Astrocyte of the cerebellum (primary cell): ENCODE measurements at regions not wholly inside any gene's neighbourhood (a gene's known extent, or its start where the extent isn't known, plus 50 kb on each side); places are given as distances from the start of the nearest gene placed in this dataset.

Experiments used
- DNase-seq: peaks from one replicate; pipeline ENCODE4 v3.0.0-alpha.2; 2011; ENCODE audit warnings: low read depth
- H3K4me3 ChIP-seq: 2 replicates; pipeline ENCODE4 v1.5.1; 2011; ENCODE audit warnings: mild to moderate bottlenecking, low read depth, low read length, moderate library complexity
- in situ Hi-C: cut with HindIII; loops from 2 replicates; pipeline ENCODE4 v1.10.0; 2017; ENCODE audit warnings: low sequenced_read_pairs
- TF ChIP-seq, protein P1 (sequence below): IDR thresholded peaks from 2 replicates; pipeline ENCODE4 v1.5.1; 2012; ENCODE audit warnings: low read length, low read depth, moderate library complexity, mild to moderate bottlenecking; ENCODE audit errors: missing control alignments

- in situ Hi-C loops: no loop called here
- TF ChIP-seq, protein P1, sequence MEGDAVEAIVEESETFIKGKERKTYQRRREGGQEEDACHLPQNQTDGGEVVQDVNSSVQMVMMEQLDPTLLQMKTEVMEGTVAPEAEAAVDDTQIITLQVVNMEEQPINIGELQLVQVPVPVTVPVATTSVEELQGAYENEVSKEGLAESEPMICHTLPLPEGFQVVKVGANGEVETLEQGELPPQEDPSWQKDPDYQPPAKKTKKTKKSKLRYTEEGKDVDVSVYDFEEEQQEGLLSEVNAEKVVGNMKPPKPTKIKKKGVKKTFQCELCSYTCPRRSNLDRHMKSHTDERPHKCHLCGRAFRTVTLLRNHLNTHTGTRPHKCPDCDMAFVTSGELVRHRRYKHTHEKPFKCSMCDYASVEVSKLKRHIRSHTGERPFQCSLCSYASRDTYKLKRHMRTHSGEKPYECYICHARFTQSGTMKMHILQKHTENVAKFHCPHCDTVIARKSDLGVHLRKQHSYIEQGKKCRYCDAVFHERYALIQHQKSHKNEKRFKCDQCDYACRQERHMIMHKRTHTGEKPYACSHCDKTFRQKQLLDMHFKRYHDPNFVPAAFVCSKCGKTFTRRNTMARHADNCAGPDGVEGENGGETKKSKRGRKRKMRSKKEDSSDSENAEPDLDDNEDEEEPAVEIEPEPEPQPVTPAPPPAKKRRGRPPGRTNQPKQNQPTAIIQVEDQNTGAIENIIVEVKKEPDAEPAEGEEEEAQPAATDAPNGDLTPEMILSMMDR: no peak
- DNase-seq: no peak
- H3K4me3 ChIP-seq: no peak overlapping the region
These were observed 1809.2 kb upstream of the ACO1 start for GRCh38 chr9:30575218-30575617.

DNA sequence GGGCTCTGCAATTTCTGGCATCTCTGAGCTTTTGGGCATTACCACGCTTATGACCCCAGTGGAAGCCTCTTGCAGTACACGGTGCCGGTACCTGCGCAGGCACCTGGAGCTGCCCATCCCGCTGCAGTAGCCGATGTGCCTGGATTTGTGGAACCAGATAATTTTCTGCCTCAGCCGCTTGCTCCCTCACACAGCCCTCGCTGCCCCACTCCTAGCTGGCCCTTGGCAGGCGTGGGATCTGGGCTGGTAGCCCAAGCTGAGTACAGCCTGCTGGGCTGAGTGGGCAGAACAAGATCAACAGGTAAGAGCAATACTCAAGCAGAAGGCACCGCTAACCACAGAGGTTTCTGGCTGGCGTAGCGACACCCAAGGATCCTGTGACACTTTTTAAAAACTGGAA is 1808.8 kb upstream of the ACO1 start:
- TF ChIP-seq, protein P1: no peak
- in situ Hi-C loops: no loop called here
- DNase-seq: no peak
- H3K4me3 ChIP-seq: no peak overlapping the region

- in situ Hi-C loops: no loop called here
These were observed 1804.6 kb upstream of the ACO1 start for GRCh38 chr9:30579810-30580209.

GRCh38 chr9:30582240-30582639 is 1802.2 kb upstream of the ACO1 start:
- in situ Hi-C loops: no loop called here
- no peak overlapping the region for H3K4me3 ChIP-seq
- DNase-seq: no peak
- TF ChIP-seq, protein P1: no peak

More at GRCh38 chr9:30579810-30580209, 1804.6 kb upstream of the ACO1 start:
- no peak overlapping the region for H3K4me3 ChIP-seq
- no peak for DNase-seq
- TF ChIP-seq, protein P1: no peak

DNA sequence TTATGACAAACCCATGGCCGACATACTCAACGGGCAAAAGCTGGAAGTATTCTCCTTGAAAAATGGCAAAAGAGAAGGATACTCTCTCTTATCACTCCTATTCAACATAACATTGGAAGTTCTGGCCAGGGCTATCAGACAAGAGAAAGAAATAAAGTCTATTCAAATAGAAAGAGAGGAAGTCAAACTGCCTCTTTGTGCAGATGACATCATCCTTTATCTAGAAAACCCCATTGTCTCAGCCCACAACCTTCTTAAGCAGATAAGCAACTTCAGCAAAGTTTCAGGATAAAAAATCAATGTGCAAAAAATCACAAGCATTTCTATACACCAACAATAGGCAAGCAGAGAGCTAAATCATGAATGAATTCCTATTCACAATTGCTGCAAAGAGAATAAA is 1799.9 kb upstream of the ACO1 start:
- DNase-seq: no peak
- TF ChIP-seq, protein P1: no peak
- no peak overlapping the region for H3K4me3 ChIP-seq
- in situ Hi-C loops: no loop called here

DNA sequence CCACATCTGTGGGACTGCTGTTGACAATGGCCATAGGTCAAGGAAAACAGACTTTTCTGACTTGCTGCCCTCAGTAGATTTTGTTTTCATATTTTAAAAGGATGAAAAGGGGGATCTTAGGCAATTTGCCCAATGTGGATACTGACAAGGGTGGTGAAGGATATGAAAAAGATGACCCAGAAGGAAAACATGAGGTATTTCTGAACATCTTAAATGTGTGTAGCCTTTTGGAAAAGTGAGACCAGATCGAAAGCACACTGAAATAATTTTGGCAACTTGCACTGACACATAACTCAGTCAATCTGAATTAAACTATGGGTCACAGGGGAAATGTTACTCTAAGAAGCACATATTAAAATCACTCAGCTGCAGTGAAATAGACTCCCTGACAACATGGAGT is 1793.0 kb upstream of the ACO1 start:
- in situ Hi-C loops: no loop called here

More for the DNA sequence above, 1793.0 kb upstream of the ACO1 start:
- TF ChIP-seq, protein P1: no peak
- no peak overlapping the region for H3K4me3 ChIP-seq
- no peak for DNase-seq
